Caco-2 (cell line): ENCODE measurements at regions not wholly inside any gene's neighbourhood (a gene's known extent, or its start where the extent isn't known, plus 50 kb on each side); places are given as distances from the start of the nearest gene placed in this dataset.

Experiments used
- BruUV-seq: library from RNA; stranded (reverse); fragments of 400-500 nt; replicated peaks from 2 replicates; lab custom pipeline; 2021; lab: Mats Ljungman, UMichigan
- CTCF ChIA-PET: fragments of 300-600 bp; sonication (Branson Sonifier 250); formaldehyde crosslinking; loops from one replicate; lab custom pipeline; 2022; ENCODE audit warnings: antibody characterized with exemption; lab: Charles Lee
- POLR2A ChIA-PET: fragments of 300-600 bp; sonication (Branson Sonifier 250); formaldehyde crosslinking; loops from one replicate; lab custom pipeline; 2022; ENCODE audit warnings: antibody characterized with exemption; lab: Charles Lee
- DNase-seq, 2 experiments: peaks; one replicate each; pipeline versions ENCODE4 v3.0.0 to v3.0.0-alpha.2; 2020 to 2022
- H3K27me3 ChIP-seq: replicated peaks from 2 replicates; pipeline ENCODE4 v1.6.0; 2011; ENCODE audit warnings: low read length; ENCODE audit not compliant: control insufficient read depth, insufficient read depth
- H3K36me3 ChIP-seq: 2 replicates; pipeline ENCODE4 v1.5.1; 2011; ENCODE audit warnings: low read length; ENCODE audit not compliant: control insufficient read depth, insufficient read depth
- H3K4me1 ChIP-seq: fragments of 250-450 bp; sonication (Bioruptor Pico); 2 replicates; pipeline ENCODE4 v1.5.1; 2020; ENCODE audit warnings: mild to moderate bottlenecking
- H3K4me3 ChIP-seq: 2 replicates; pipeline ENCODE4 v1.5.1; 2011; ENCODE audit warnings: low read depth, mild to moderate bottlenecking, control low read depth, low read length
- H3K9me3 ChIP-seq: fragments of 250-450 bp; sonication (Bioruptor Pico); 2 replicates; pipeline ENCODE4 v1.5.1; 2020; ENCODE audit warnings: mild to moderate bottlenecking, moderate library complexity
- H3K27ac Mint-ChIP-seq: one replicate; pipeline ENCODE4 v1.8.0; 2022; ENCODE audit warnings: mixed read lengths; ENCODE audit not compliant: unreplicated experiment
- H3K27me3 Mint-ChIP-seq: one replicate; pipeline ENCODE4 v1.8.0; 2022; ENCODE audit warnings: mixed read lengths; ENCODE audit not compliant: insufficient read depth, unreplicated experiment
- H3K36me3 Mint-ChIP-seq: one replicate; pipeline ENCODE4 v1.8.0; 2022; ENCODE audit warnings: mild to moderate bottlenecking, mixed read lengths; ENCODE audit not compliant: insufficient read depth, unreplicated experiment
- H3K4me1 Mint-ChIP-seq: one replicate; pipeline ENCODE4 v1.8.0; 2022; ENCODE audit warnings: low read depth, mixed read lengths; ENCODE audit not compliant: unreplicated experiment
- H3K4me3 Mint-ChIP-seq: one replicate; pipeline ENCODE4 v1.8.0; 2022; ENCODE audit warnings: mild to moderate bottlenecking, moderate library complexity, mixed read lengths; ENCODE audit not compliant: unreplicated experiment
- H3K9me3 Mint-ChIP-seq: one replicate; pipeline ENCODE4 v1.8.0; 2022; ENCODE audit warnings: mixed read lengths; ENCODE audit not compliant: unreplicated experiment
- CTCF ChIP-seq, 2 experiments: fragments of 200-600 bp in 1 of 2; IDR thresholded peaks; 1 replicate in 1 of 2; 2 replicates in 1 of 2; pipeline versions ENCODE4 v1.5.1 to v1.8.0; 2011 to 2022; ENCODE audit warnings: antibody characterized with exemption in 1 of 2, control low read depth in 1 of 2, inconsistent platforms in 1 of 2, low read depth in 1 of 2, low read length in 1 of 2, mild to moderate bottlenecking in 1 of 2, moderate library complexity in 1 of 2; ENCODE audit not compliant: insufficient read depth in 1 of 2, severe bottlenecking in 1 of 2, unreplicated experiment in 1 of 2
- intact Hi-C: fragments of 100-400 bp; cut with micrococcal nuclease; formaldehyde crosslinking; loops from one replicate; pipeline ENCODE4 v1.10.0; 2022; ENCODE audit not compliant: unreplicated experiment

- no TSS peak for BruUV-seq
- Mint-ChIP-seq H3K4me3 (no peak overlapping the region), H3K9me3 (no peaks in the 10 kb centered on the region), H3K27me3 (peaks cover 13% of the 10 kb centered on the region), H3K27ac (no peak overlapping the region), H3K4me1 (no peaks in the 10 kb centered on the region), H3K36me3 (no peaks in the 10 kb centered on the region)
- ChIA-PET CTCF (no interaction called here), POLR2A (no interaction called here)
- no peaks in the 10 kb centered on the region for H3K36me3 ChIP-seq
- H3K9me3 ChIP-seq = no peaks in the 10 kb centered on the region
- no peak for DNase-seq
- no peak for TF ChIP-seq CTCF (IDR thresholded peaks at IDR 0.05; ENCODE audit: insufficient read depth in 1 of 2, low read depth in 1 of 2, low read length in 1 of 2, severe bottlenecking in 1 of 2, unreplicated experiment in 1 of 2)
- H3K4me1 ChIP-seq = no peaks in the 10 kb centered on the region
- H3K4me3 ChIP-seq = no peak overlapping the region
- intact Hi-C loops = no loop called here
- H3K27me3 ChIP-seq = no peaks in the 10 kb centered on the region
Measured at GRCh38 chr1:38191461-38191860, 144.9 kb upstream of the POU3F1 start.

DNA sequence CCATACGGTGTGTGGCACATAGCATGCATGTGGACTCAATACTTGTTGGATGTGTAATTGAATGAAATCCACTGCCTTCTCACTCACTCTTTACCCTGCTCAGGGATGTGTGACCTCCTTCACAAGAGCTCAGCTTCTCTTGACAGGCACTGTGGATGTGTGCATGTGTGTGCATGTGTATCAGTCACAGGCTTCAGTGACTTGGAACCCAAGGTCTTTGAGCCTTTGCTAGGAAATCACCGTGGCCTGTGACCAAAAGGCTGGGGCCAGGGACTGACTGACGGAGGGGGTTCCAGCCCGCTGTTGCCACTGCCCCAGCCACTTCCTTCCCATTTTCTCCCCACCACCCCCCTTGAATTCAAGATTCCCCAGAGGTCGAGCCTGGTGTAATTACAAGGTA is 144.4 kb upstream of the POU3F1 start:
- H3K4me1 ChIP-seq = no peaks in the 10 kb centered on the region
- intact Hi-C loops = no loop called here
- BruUV-seq = no TSS peak
- Mint-ChIP-seq H3K4me1 (no peaks in the 10 kb centered on the region), H3K27ac (no peak overlapping the region), H3K9me3 (no peaks in the 10 kb centered on the region), H3K27me3 (peaks cover 18% of the 10 kb centered on the region), H3K36me3 (no peaks in the 10 kb centered on the region), H3K4me3 (no peak overlapping the region)
- H3K36me3 ChIP-seq = no peaks in the 10 kb centered on the region
- no peaks in the 10 kb centered on the region for H3K9me3 ChIP-seq
- H3K27me3 ChIP-seq = no peaks in the 10 kb centered on the region
- ChIA-PET CTCF (no interaction called here), POLR2A (no interaction called here)
- no peak overlapping the region for H3K4me3 ChIP-seq
- no peak for TF ChIP-seq CTCF (IDR thresholded peaks at IDR 0.05; ENCODE audit: insufficient read depth in 1 of 2, low read depth in 1 of 2, low read length in 1 of 2, severe bottlenecking in 1 of 2, unreplicated experiment in 1 of 2)
- DNase-seq = no peak

- H3K27me3 Mint-ChIP-seq = peaks cover 15% of the 10 kb centered on the region
- H3K4me1 ChIP-seq = no peaks in the 10 kb centered on the region
- no peaks in the 10 kb centered on the region for H3K4me1 Mint-ChIP-seq
- intact Hi-C loops = no loop called here
- BruUV-seq = no TSS peak
- H3K9me3 Mint-ChIP-seq = no peaks in the 10 kb centered on the region
- H3K27me3 ChIP-seq = no peaks in the 10 kb centered on the region
- ChIA-PET CTCF (no interaction called here), POLR2A (no interaction called here)
- DNase-seq = no peak
- no peak overlapping the region for H3K4me3 Mint-ChIP-seq
- no peaks in the 10 kb centered on the region for H3K9me3 ChIP-seq
- H3K27ac Mint-ChIP-seq = no peak overlapping the region
- no peak overlapping the region for H3K4me3 ChIP-seq
- TF ChIP-seq CTCF (IDR thresholded peaks at IDR 0.05; ENCODE audit: insufficient read depth in 1 of 2, low read depth in 1 of 2, low read length in 1 of 2, severe bottlenecking in 1 of 2, unreplicated experiment in 1 of 2) = no peak
- H3K36me3 ChIP-seq = no peaks in the 10 kb centered on the region
- no peaks in the 10 kb centered on the region for H3K36me3 Mint-ChIP-seq
Measured at GRCh38 chr1:38187552-38187951, 141.0 kb upstream of the POU3F1 start.
